ENCODE measurements at regions not wholly inside any gene's neighbourhood (a gene's known extent, or its start where the extent isn't known, plus 50 kb on each side); places are given as distances from the start of the nearest gene placed in this dataset.

- TF ChIP-seq CTCF (conservative IDR thresholded peaks at IDR 0.05; ENCODE audit: low read depth, low read length) = no peak
- no peak for TF ChIP-seq EZH2 (IDR thresholded peaks at IDR 0.05; ENCODE audit: low read length, unreplicated experiment)
Measured at GRCh38 chr3:174346571-174346970, 512.6 kb upstream of the NAALADL2 start.
